ENCODE measurements at regions not wholly inside any gene's neighbourhood (a gene's known extent, or its start where the extent isn't known, plus 50 kb on each side); places are given as distances from the start of the nearest gene placed in this dataset.

GRCh38 chr6:146905181-146905704, 299.0 kb upstream of the STXBP5 start (continued):
- TF ChIP-seq CAMTA2 (CRISPR knock-in tag; IDR thresholded peaks at IDR 0.05; ENCODE audit: borderline replicate concordance) = no peak
- TF ChIP-seq SALL2 (CRISPR knock-in tag; IDR thresholded peaks at IDR 0.05) = no peak

DNA sequence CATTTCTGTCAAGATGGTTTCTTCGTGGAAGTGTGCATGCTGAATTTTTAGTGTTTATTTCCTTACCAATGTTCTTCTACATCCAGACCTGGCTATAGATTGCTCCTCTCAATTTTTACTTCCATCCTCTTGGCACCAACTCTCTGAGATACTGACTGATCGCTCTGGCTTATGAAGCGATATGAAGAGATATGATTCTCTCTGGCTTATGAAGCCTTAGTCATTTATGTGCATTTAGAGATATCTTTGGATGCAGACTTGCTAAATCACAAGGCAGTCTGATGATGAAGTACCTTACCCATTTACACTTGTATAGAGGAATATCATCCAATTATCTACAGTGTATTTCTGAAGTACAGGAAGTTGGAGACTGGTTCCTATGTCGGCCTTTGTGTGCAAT, 295.4 kb upstream of the STXBP5 start:
- intact Hi-C loops (cut with micrococcal nuclease; ENCODE audit: unreplicated experiment) (no loop called here), in situ Hi-C loops (cut with HindIII; ENCODE audit: extremely low pct_ligation_motif_present, low pct_unique_long_range_greater_than_20kb) (loop anchor here (10.0 kb wide), 1 partner anchor 296 kb away; the partner anchor contains the start of gene STXBP5)
- Histone ChIP-seq H3K36me3 (replicated peaks in 1 of 2; ENCODE audit: control insufficient read depth in 1 of 2, insufficient read depth in 2 of 2, low read length in 2 of 2) (no peaks in the 10 kb centered on the region), H3K4me3 (replicated peaks in 1 of 3; ENCODE audit: insufficient read depth in 1 of 3, low read depth in 2 of 3, low read length in 3 of 3) (no peak overlapping the region), H4K20me1 (ENCODE audit: insufficient read depth, low read length) (no peaks in the 10 kb centered on the region), H3K9ac (ENCODE audit: insufficient read depth, low read depth, low read length) (no peak overlapping the region), H3K4me1 (ENCODE audit: insufficient read depth, low read length) (peaks cover 9% of the 10 kb centered on the region; the same call in 1 of the 2 replicates), H3K27ac (ENCODE audit: extremely low read length, insufficient read depth, low read length) (no peak overlapping the region), H3K27me3 (ENCODE audit: control insufficient read depth in 1 of 2, insufficient read depth in 2 of 2, low read length in 2 of 2) (no peaks in the 10 kb centered on the region; a peak in 1 of 5 replicates), H2AFZ (ENCODE audit: low read length) (no peak overlapping the region), H3K79me2 (ENCODE audit: insufficient read depth, low read length) (no peaks in the 10 kb centered on the region), H3K4me2 (ENCODE audit: low read depth, low read length) (no peak overlapping the region), H3K9me3 (ENCODE audit: low read length) (no peaks in the 10 kb centered on the region)
- ATAC-seq = no peak
- CTCF ChIA-PET (ENCODE audit: low intra/inter-chr PET ratio, low total read pairs) = no interaction called here
- FAIRE-seq = no peak
- 51% methylated on average over 4 of the region's 4 CpGs for WGBS (ENCODE audit: low lambda C conversion rate)
- POLR2A ChIA-PET = no interaction called here
- BruUV-seq (replicated peaks) = no TSS peak
- TF ChIP-seq BRCA1 (CRISPR knock-in tag; IDR thresholded peaks at IDR 0.05) (no peak), ZNF10 (CRISPR knock-in tag; IDR thresholded peaks at IDR 0.05; ENCODE audit: borderline replicate concordance, low read depth) (no peak), MED8 (CRISPR knock-in tag; IDR thresholded peaks at IDR 0.05; ENCODE audit: insufficient replicate concordance) (no peak), ZNF350 (CRISPR knock-in tag; IDR thresholded peaks at IDR 0.05; ENCODE audit: borderline replicate concordance, low read depth) (no peak), DMTF1 (CRISPR knock-in tag; IDR thresholded peaks at IDR 0.05) (no peak), CAMTA2 (CRISPR knock-in tag; IDR thresholded peaks at IDR 0.05; ENCODE audit: borderline replicate concordance) (no peak), BATF2 (CRISPR knock-in tag; IDR thresholded peaks at IDR 0.05) (no peak), HOXD1 (CRISPR knock-in tag; IDR thresholded peaks at IDR 0.05) (no peak), CBX1 (IDR thresholded peaks at IDR 0.05; ENCODE audit: low read depth) (no peak), ZFY (CRISPR knock-in tag; IDR thresholded peaks at IDR 0.05) (no peak)
- DNase-seq (ENCODE audit: low spot score) = no peak
